HEK293T (cell line): ENCODE measurements at regions not wholly inside any gene's neighbourhood (a gene's known extent, or its start where the extent isn't known, plus 50 kb on each side); places are given as distances from the start of the nearest gene placed in this dataset.

Experiments used
- ARNT ChIP-seq: fragments of 450-650 bp; IDR thresholded peaks from 2 replicates; pipeline ENCODE4 v1.6.1; 2017; ENCODE audit warnings: mild to moderate bottlenecking
- BHLHE40 ChIP-seq: fragments of 450-650 bp; IDR thresholded peaks from 2 replicates; pipeline ENCODE4 v1.6.1; 2016; ENCODE audit warnings: mild to moderate bottlenecking, moderate library complexity, borderline replicate concordance
- NFRKB ChIP-seq: fragments of 450-650 bp; IDR thresholded peaks from 2 replicates; pipeline ENCODE4 v1.6.1; 2016; ENCODE audit warnings: mild to moderate bottlenecking, moderate library complexity
- SP1 ChIP-seq: fragments of 450-650 bp; IDR thresholded peaks from 2 replicates; pipeline ENCODE4 v1.6.1; 2017
- SUZ12 ChIP-seq: fragments of 450-650 bp; IDR thresholded peaks from 2 replicates; pipeline ENCODE4 v1.6.1; 2016; ENCODE audit warnings: mild to moderate bottlenecking

DNA sequence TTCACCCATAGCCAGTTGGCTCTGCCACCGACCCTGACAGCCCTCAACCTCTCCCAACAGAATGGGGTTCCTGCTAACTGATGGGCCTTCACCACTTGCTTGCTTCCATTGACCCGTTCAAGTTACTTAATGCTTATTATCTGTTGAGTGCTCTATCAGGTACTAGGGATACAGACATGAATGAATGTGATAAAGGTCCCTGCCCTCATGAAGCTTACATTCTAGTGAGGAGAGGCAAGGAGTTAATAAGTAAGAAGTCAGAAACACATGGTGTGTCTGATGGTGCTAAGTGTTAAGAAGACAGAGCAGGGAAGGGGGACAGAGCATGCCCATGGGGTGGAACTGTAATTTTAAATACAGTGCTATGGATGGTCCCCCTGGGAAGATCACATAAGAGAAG, 107.5 kb upstream of the JUN start:
- TF ChIP-seq ARNT, result no peak
- TF ChIP-seq NFRKB, result no peak
- TF ChIP-seq SP1, result no peak
- TF ChIP-seq BHLHE40, result no peak
- no peak for TF ChIP-seq SUZ12
